ENCODE measurements at regions not wholly inside any gene's neighbourhood (a gene's known extent, or its start where the extent isn't known, plus 50 kb on each side); places are given as distances from the start of the nearest gene placed in this dataset.

GRCh38 chr7:110186334-110186733 is 904.6 kb upstream of the LRRN3 start:
- TF ChIP-seq CTCF (IDR thresholded peaks at IDR 0.05; ENCODE audit: low read depth, low read length, missing input control), result no peak
- no peak for TF ChIP-seq EGR1 (IDR thresholded peaks at IDR 0.05; ENCODE audit: low read depth in 2 of 2)
- TF ChIP-seq REST (IDR thresholded peaks at IDR 0.05), result no peak
- no peak for TF ChIP-seq JUND (IDR thresholded peaks at IDR 0.05)
- no peak for TF ChIP-seq RAD21 (IDR thresholded peaks at IDR 0.05)
- no peak for TF ChIP-seq TAF1 (conservative IDR thresholded peaks at IDR 0.05)
- TF ChIP-seq ATF3 (IDR thresholded peaks at IDR 0.05), result no peak
- TF ChIP-seq SP1 (IDR thresholded peaks at IDR 0.05), result no peak
- no peak for TF ChIP-seq GABPA (IDR thresholded peaks at IDR 0.05 in 1 of 2, conservative IDR thresholded peaks at IDR 0.05 in 1 of 2)
- TF ChIP-seq MAX (IDR thresholded peaks at IDR 0.05), result no peak

Measured in liver (tissue), 3 donors.